ENCODE measurements at regions not wholly inside any gene's neighbourhood (a gene's known extent, or its start where the extent isn't known, plus 50 kb on each side); places are given as distances from the start of the nearest gene placed in this dataset.

GRCh38 chr14:42002141-42002540, 395.5 kb downstream of the LRFN5 start:
- DNase-seq = no peak

- DNase-seq = no peak
These were observed 394.8 kb downstream of the LRFN5 start for GRCh38 chr14:42001431-42001830.

GRCh38 chr14:42000450-42000849, 393.8 kb downstream of the LRFN5 start:
- no peak for DNase-seq

- no peak for DNase-seq
These were observed 387.0 kb downstream of the LRFN5 start for GRCh38 chr14:41993687-41994086.

GRCh38 chr14:41986700-41987099, 380.0 kb downstream of the LRFN5 start:
- DNase-seq = no peak

GRCh38 chr14:41986083-41986645, 379.5 kb downstream of the LRFN5 start:
- no peak for DNase-seq

- DNase-seq = no peak
These were observed 366.5 kb downstream of the LRFN5 start for GRCh38 chr14:41973178-41973577.

- DNase-seq = no peak
These were observed 365.9 kb downstream of the LRFN5 start for GRCh38 chr14:41972531-41972930.

- DNase-seq = no peak
These were observed 353.6 kb downstream of the LRFN5 start for GRCh38 chr14:41960281-41960680.

GRCh38 chr14:41957459-41957858, 350.8 kb downstream of the LRFN5 start:
- no peak for DNase-seq

All from CD4-positive, alpha-beta T cell treated with Interferon gamma for 1 hour (primary cell).